Activated naive CD8-positive, alpha-beta T cell treated with anti-CD3 and anti-CD28 coated beads, Interleukin-2, amount 10 ng/mL, durations not matched to agents 7 days and 5 days (primary cell): ENCODE measurements at regions not wholly inside any gene's neighbourhood (a gene's known extent, or its start where the extent isn't known, plus 50 kb on each side); places are given as distances from the start of the nearest gene placed in this dataset.
"Not testable (repeated sequence)": the region's sequence is repeated elsewhere in the genome, so short reads cannot be mapped to it uniquely, and the experiment has no call there.

Experiments
- ATAC-seq: fragments of 150-1000 bp; cut with Tn5 transposase; one replicate; pipeline ENCODE4 v1.10.0; 2021; ENCODE audit warnings: low read depth, moderate library complexity
- POLR2A ChIA-PET: fragments of 350-600 bp; sonication (Branson Sonifier 250); formaldehyde crosslinking; loops from one replicate; lab custom pipeline; 2021; ENCODE audit warnings: antibody characterized with exemption; lab: Charles Lee
- DNase-seq: peaks from one replicate; pipeline ENCODE4 v3.0.0; 2021
- H3K27ac Mint-ChIP-seq: one replicate; pipeline ENCODE4 v1.8.0; 2022; ENCODE audit warnings: mild to moderate bottlenecking, mixed read lengths
- H3K27me3 Mint-ChIP-seq: one replicate; pipeline ENCODE4 v1.8.0; 2022; ENCODE audit warnings: mild to moderate bottlenecking, moderate library complexity, mixed read lengths
- H3K36me3 Mint-ChIP-seq: one replicate; pipeline ENCODE4 v1.8.0; 2021; ENCODE audit warnings: mild to moderate bottlenecking, mixed read lengths
- H3K4me1 Mint-ChIP-seq: one replicate; pipeline ENCODE4 v1.8.0; 2021; ENCODE audit warnings: mixed read lengths
- H3K4me3 Mint-ChIP-seq: one replicate; pipeline ENCODE4 v1.8.0; 2022; ENCODE audit warnings: mild to moderate bottlenecking, moderate library complexity, mixed read lengths
- H3K9me3 Mint-ChIP-seq: one replicate; pipeline ENCODE4 v1.8.0; 2021; ENCODE audit warnings: mixed read lengths

DNA sequence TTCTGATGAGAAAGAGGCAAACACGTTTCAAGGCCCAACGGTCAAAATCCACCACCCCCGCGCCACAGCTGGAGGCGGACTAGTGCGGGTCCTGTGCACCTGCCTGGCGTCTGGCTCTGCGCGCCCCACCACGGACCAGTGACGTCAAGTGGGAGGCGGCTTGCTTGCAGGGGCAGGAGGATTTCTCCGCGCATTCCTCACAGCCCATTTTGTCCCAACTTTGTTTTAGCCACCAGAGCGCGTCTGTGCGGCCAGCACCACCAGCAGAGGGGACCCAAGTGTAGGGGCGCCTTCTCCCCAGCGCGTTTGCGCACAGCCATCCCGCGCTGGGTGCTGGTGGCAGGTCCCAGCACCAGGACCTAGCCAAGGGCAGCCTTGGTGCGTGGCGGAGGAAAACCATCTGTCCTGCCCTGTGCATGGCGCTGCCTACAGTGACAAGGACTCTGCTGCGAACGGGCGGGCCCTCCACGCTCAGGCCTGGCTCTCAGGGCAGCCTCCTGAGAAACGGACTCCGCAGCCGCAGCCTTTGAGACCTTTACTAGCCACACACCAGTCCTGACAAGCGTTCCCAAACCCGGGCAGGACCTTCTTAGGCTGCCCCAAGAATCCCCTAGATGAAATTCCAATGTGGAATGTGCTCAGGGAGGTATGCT lies 194.8 kb upstream of the EXOC2 start:
- no peaks in the 10 kb centered on the region for H3K36me3 Mint-ChIP-seq

DNA sequence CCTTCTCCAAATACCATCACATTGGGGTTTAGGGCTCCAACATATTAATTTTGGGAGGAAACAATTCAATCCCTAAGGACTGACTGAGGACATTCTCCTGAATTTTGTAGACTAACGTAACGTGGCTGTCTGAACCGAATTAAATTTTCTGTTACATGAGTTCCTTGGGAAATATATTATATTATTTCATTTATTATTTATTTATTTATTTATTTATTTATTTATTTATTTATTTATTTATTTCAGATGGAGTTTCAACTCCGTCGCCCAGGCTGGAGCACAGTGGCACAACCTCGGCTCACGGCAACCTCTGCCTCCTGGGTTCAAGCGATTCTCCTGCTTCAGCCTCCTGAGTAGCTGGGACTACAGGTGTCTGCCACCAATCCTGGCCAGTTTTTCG lies 193.2 kb upstream of the EXOC2 start:
- peaks cover 15% of the 10 kb centered on the region for H3K27me3 Mint-ChIP-seq
- H3K9me3 Mint-ChIP-seq, DNase-seq, H3K4me3 Mint-ChIP-seq, H3K4me1 Mint-ChIP-seq, H3K27ac Mint-ChIP-seq, POLR2A ChIA-PET, H3K36me3 Mint-ChIP-seq, ATAC-seq: not testable (repeated sequence)

More for the DNA sequence above, 194.8 kb upstream of the EXOC2 start:
- H3K4me3 Mint-ChIP-seq = no peak overlapping the region
- ATAC-seq (no peak), DNase-seq (no peak)
- peaks cover 10% of the 10 kb centered on the region for H3K27me3 Mint-ChIP-seq
- no peak overlapping the region for H3K27ac Mint-ChIP-seq
- POLR2A ChIA-PET = no interaction called here
- peaks cover 3% of the 10 kb centered on the region for H3K4me1 Mint-ChIP-seq
- no peaks in the 10 kb centered on the region for H3K9me3 Mint-ChIP-seq

DNA sequence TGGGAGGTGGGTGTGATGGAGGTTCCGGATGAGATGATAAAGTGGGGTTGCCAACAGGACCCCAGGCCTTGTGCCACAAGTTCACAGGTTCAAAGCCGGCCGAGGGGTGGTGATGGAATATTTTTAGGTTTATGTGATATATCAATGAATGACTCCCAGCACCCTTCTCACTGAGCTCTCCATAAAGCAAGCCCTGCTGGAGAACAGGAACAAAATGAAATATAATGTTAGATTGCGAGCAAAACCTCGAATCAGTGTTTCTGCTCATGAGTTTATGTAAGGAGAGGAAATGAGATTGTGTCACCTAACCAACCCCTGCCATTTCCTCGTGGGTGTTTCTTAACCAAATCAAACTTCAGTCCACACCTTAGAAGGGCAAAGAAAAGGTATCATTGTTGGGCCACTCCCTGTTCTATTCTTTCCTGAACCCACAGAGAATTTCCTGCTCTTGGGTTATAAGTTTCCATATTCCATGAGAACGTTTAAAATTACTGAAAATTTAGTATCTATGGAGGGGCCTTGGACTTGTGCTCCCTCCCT lies 192.2 kb upstream of the EXOC2 start:
- POLR2A ChIA-PET = no interaction called here

DNA sequence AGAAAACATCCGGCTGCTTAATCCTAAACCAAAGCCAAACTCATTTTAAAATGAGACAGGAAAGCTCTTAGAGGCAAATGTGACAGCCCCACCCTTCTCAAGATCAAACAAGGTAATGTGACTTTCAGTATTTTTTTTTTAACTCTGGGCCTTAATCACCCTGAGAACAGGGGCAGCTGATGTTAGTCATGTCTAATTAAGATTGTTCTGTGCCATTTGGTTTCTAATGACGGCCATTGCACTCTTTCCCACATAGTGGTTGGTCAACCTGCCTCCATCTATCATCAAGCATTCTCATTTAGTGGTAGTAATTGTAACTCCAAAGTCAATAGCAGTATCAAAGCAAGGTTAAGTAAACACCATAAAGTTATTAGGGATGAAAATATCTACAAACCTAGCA lies 191.6 kb upstream of the EXOC2 start:
- POLR2A ChIA-PET = no interaction called here
- no peak overlapping the region for H3K4me3 Mint-ChIP-seq
- no peaks in the 10 kb centered on the region for H3K9me3 Mint-ChIP-seq
- ATAC-seq = no peak
- DNase-seq = no peak
- peaks cover 3% of the 10 kb centered on the region for H3K4me1 Mint-ChIP-seq
- no peaks in the 10 kb centered on the region for H3K36me3 Mint-ChIP-seq
- no peak overlapping the region for H3K27ac Mint-ChIP-seq
- peaks cover 18% of the 10 kb centered on the region for H3K27me3 Mint-ChIP-seq

More for the DNA sequence above, 192.2 kb upstream of the EXOC2 start:
- Mint-ChIP-seq H3K27ac (no peak overlapping the region), H3K9me3 (no peaks in the 10 kb centered on the region), H3K36me3 (no peaks in the 10 kb centered on the region), H3K4me3 (no peak overlapping the region), H3K27me3 (peaks cover 16% of the 10 kb centered on the region), H3K4me1 (peaks cover 3% of the 10 kb centered on the region)
- no peak for DNase-seq
- ATAC-seq = no peak

DNA sequence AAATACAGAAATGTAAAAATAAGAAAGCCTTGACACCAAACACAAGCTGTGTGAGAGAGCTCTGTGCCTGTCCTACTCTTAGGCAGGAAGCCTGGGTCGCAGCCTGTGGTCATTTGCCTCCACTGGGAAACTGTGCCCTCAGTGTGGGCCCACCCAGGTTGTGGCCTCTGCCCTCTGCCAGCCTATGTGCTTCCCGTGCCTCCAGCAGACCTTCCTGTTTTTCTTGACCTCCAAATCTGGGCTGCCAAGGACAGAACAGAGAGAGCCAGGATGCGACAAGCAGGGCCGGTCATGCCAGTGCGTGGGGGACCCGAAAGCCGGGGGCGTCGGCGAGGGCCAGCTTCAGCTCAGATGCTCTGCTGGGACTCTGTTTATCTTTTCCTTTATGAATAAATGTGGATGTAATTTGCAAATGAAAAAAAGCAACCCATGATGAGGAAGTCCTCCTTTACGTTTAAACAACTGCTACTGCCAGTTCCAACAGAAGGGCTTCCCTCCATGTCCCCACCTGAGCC lies 189.2 kb upstream of the EXOC2 start:
- no peaks in the 10 kb centered on the region for H3K9me3 Mint-ChIP-seq
- ATAC-seq (no peak), DNase-seq (no peak)
- H3K36me3 Mint-ChIP-seq = no peaks in the 10 kb centered on the region
- peaks cover 3% of the 10 kb centered on the region for H3K4me1 Mint-ChIP-seq
- H3K4me3 Mint-ChIP-seq = no peak overlapping the region
- H3K27me3 Mint-ChIP-seq = peaks cover 28% of the 10 kb centered on the region
- POLR2A ChIA-PET = no interaction called here
- no peak overlapping the region for H3K27ac Mint-ChIP-seq

DNA sequence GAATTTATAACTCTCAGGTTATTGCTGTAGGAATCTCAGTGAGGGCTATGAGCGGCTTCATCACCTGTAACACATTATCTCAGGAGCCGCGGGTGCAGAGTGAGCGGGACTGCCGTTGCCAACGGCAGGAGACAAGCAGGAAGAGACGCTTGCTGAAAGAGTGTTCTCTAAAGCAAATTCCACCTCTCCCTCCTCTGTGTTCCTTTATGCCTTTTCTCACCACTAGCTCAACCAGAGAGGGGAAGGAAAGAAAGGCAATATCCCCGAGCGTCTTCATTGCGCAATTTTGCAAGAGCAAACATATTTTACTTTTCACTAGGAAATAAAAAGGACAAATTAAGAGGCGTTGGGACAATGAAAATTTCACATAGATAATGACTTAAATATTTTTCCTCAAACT lies 185.2 kb upstream of the EXOC2 start:
- DNase-seq (no peak), ATAC-seq (no peak)
- no peak overlapping the region for H3K4me3 Mint-ChIP-seq
- peaks cover 33% of the 10 kb centered on the region for H3K27me3 Mint-ChIP-seq
- H3K27ac Mint-ChIP-seq = no peak overlapping the region
- H3K9me3 Mint-ChIP-seq = no peaks in the 10 kb centered on the region
- no peaks in the 10 kb centered on the region for H3K4me1 Mint-ChIP-seq
- POLR2A ChIA-PET = no interaction called here
- no peaks in the 10 kb centered on the region for H3K36me3 Mint-ChIP-seq

DNA sequence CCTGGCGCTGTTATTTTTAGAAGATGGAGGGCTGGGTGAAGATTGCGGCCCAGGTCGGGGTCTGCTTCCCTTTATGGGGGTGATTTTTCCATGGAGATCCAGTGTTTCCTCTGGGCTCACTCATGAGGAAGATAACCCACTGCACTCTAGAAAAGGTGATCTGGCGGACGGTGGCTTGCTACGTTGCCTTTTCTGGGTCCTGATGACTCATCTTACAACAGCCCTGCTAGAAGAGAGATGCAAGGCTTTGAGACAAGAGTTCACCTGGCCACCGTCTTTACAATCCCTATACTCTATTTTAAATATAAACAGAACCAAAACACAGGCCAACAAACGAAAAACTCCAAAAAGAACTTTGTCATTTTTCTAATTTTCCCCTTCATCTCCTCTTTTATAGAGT lies 182.1 kb upstream of the EXOC2 start:
- ATAC-seq (no peak), DNase-seq (no peak)
- H3K36me3 Mint-ChIP-seq = no peaks in the 10 kb centered on the region
- no peak overlapping the region for H3K4me3 Mint-ChIP-seq
- no peaks in the 10 kb centered on the region for H3K4me1 Mint-ChIP-seq
- H3K27ac Mint-ChIP-seq = no peak overlapping the region
- POLR2A ChIA-PET = no interaction called here
- peaks cover 33% of the 10 kb centered on the region for H3K27me3 Mint-ChIP-seq
- H3K9me3 Mint-ChIP-seq = no peaks in the 10 kb centered on the region

DNA sequence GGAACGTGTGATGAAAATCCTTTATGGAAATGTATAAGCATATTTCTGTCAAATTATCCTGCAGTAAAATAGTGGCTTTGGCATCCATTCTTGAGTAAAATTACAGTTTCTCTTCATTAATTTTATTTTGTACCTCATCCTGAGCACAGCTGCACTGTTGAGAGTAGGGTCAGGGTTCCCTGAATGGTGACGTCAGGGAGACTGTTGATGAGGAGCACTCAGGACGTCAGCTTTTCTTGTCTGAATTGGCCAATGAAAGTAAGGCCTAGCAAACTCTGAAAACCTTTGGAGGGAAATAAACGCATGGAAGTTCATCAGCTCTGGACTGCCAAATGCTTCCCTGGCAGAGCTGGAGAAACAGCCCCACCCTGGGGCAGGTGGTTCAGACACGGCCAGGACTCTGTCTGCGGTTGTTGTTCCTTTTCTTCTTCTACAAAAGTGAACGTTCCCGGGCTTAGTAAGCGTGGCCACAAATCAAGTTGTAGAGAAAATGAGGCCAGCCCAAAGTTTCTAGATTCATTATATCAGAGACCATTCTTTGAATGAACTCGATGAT lies 179.7 kb upstream of the EXOC2 start:
- POLR2A ChIA-PET = no interaction called here
- no peaks in the 10 kb centered on the region for H3K36me3 Mint-ChIP-seq

DNA sequence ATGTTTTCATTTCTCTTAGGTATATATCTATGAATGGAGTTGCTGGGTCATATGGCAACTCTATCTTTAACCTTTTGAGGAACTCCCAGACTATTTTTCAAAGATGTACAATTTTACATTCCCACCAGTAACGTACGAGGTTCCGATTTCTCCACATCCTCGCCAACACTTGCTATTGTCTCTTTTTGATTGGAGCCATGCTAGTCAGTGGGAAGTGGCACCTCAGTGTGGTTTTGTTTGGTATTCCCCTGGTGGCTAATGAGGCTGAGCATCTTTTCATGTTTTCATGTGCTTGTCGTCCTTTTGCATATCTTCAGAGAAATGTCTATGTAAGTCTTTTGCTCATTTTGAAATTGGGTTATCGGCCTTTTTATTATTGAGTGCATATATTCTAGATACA lies 178.6 kb upstream of the EXOC2 start:
- Mint-ChIP-seq H3K9me3 (no peaks in the 10 kb centered on the region), H3K4me1 (no peaks in the 10 kb centered on the region), H3K27me3 (peaks cover 19% of the 10 kb centered on the region), H3K36me3 (no peaks in the 10 kb centered on the region), H3K27ac (no peak overlapping the region), H3K4me3 (no peak overlapping the region)
- no peak for ATAC-seq
- DNase-seq = no peak
- POLR2A ChIA-PET = no interaction called here

More for the DNA sequence above, 179.7 kb upstream of the EXOC2 start:
- DNase-seq (no peak), ATAC-seq (no peak)
- H3K4me3 Mint-ChIP-seq = no peak overlapping the region
- no peaks in the 10 kb centered on the region for H3K4me1 Mint-ChIP-seq
- H3K9me3 Mint-ChIP-seq = no peaks in the 10 kb centered on the region
- H3K27ac Mint-ChIP-seq = no peak overlapping the region
- peaks cover 21% of the 10 kb centered on the region for H3K27me3 Mint-ChIP-seq

DNA sequence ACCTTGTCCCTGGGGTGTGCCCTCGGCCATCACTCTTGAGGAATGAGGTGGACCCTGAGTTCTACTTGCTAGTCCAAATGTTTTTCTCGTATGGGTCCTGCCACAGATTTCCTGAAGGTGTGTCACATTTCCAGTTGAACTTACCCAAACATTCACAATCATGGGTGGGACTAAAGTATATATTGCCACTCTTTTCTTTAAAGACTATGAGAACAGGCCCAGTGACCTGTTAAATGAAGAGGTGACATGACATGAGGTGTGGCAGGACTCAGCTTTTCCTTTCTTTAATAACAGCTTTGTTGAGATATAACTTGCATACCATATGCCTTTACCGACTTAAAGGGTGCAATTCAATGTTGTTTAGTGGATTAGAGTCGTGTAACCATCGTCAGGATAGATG lies 177.2 kb upstream of the EXOC2 start:
- ATAC-seq (no peak), DNase-seq (no peak)
- Mint-ChIP-seq H3K4me3 (no peak overlapping the region), H3K4me1 (no peaks in the 10 kb centered on the region), H3K9me3 (no peaks in the 10 kb centered on the region), H3K36me3 (no peaks in the 10 kb centered on the region), H3K27me3 (peaks cover 17% of the 10 kb centered on the region), H3K27ac (no peak overlapping the region)
- POLR2A ChIA-PET = no interaction called here

DNA sequence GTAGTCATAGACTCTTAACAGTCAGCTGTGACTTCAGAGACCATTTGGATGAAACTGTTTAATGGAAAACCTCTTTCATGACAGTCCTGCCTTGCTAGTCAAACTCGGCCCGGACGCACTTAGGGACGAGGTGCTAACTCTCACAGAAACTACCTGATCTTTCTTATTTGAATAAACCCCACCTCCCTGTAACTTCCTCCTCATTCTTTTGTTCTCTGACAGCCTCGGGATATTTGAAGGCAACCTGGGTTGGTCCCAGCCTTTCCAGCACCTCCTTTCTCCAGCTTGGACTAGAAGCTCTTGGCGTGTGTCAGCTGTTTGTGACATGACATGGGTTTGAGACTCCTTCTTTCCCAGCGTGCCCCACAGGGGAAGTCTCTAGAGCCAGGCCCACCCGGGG lies 175.3 kb upstream of the EXOC2 start:
- no peaks in the 10 kb centered on the region for H3K4me1 Mint-ChIP-seq
- H3K9me3 Mint-ChIP-seq = no peaks in the 10 kb centered on the region
- ATAC-seq (no peak), DNase-seq (no peak)
- POLR2A ChIA-PET = no interaction called here
- no peak overlapping the region for H3K27ac Mint-ChIP-seq
- no peak overlapping the region for H3K4me3 Mint-ChIP-seq
- peaks cover 14% of the 10 kb centered on the region for H3K27me3 Mint-ChIP-seq
- no peaks in the 10 kb centered on the region for H3K36me3 Mint-ChIP-seq

DNA sequence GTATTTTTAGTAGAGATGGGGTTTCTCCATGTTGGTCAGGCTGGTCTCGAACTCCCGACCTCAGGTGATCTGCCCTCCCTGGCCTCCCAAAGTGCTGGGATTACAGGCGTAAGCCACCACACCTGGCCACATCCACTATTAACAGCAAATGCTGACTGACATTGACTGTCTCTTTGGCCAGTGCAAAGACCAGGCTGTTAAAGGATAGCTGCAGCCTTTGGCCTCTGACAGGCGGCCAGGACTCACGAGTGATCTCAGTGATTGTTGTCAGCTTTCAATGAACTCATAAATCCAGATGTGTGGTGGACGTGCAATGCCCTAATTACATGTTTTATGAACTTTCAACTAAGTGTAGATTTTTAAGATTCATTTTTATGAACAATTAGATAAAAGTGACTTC lies 174.4 kb upstream of the EXOC2 start:
- Mint-ChIP-seq H3K36me3 (no peaks in the 10 kb centered on the region), H3K4me3 (no peak overlapping the region), H3K9me3 (no peaks in the 10 kb centered on the region), H3K27ac (no peak overlapping the region), H3K27me3 (peaks cover 5% of the 10 kb centered on the region), H3K4me1 (no peaks in the 10 kb centered on the region)
- ATAC-seq = no peak
- POLR2A ChIA-PET = no interaction called here
- no peak for DNase-seq

DNA sequence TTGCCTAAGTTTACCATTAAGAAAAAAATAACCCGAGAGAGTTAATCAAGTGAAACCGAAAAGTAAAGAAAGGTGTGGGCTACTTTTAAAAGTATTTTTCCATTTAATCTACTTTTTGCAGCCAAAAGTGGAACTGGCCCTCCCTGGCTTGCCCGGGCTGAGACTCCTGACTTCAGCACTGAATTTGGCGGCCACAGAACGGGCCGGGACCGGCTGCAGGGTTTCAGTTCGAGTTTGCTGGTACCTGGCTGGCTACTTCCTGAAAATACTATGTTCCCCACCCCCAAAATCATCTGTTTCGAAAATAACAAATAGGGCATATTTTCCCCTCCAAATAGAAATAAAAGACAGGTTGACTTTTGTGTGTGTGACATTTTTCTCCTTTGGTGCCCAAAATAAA lies 173.4 kb upstream of the EXOC2 start:
- Mint-ChIP-seq H3K27me3 (peaks cover 9% of the 10 kb centered on the region), H3K27ac (no peak overlapping the region), H3K9me3 (no peaks in the 10 kb centered on the region), H3K36me3 (no peaks in the 10 kb centered on the region), H3K4me3 (no peak overlapping the region), H3K4me1 (no peaks in the 10 kb centered on the region)
- POLR2A ChIA-PET = no interaction called here
- no peak for DNase-seq
- ATAC-seq = no peak

DNA sequence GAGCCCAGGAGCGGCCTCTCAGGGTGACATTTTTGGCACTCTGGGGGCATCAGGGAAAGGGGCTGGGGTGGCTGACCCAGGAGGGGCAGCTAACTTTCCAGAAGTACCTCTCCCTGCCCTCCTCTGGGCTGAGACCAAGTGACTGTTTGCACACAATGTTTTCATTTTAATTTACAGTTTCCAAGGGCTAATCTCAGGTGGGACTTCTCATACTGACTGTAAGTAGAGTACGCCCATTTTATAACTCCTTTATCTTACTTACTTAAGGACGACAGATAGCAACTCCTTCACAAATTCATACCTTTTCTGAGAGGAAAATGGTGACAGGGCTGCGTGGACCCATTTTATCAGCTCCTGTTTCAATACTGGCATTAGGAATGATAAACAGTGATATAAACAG lies 172.9 kb upstream of the EXOC2 start:
- DNase-seq (no peak), ATAC-seq (no peak)
- Mint-ChIP-seq H3K9me3 (no peaks in the 10 kb centered on the region), H3K27ac (no peak overlapping the region), H3K36me3 (no peaks in the 10 kb centered on the region), H3K4me3 (no peak overlapping the region), H3K27me3 (peaks cover 10% of the 10 kb centered on the region), H3K4me1 (no peaks in the 10 kb centered on the region)
- POLR2A ChIA-PET = no interaction called here
